ENCODE measurements at regions not wholly inside any gene's neighbourhood (a gene's known extent, or its start where the extent isn't known, plus 50 kb on each side); places are given as distances from the start of the nearest gene placed in this dataset.

DNA sequence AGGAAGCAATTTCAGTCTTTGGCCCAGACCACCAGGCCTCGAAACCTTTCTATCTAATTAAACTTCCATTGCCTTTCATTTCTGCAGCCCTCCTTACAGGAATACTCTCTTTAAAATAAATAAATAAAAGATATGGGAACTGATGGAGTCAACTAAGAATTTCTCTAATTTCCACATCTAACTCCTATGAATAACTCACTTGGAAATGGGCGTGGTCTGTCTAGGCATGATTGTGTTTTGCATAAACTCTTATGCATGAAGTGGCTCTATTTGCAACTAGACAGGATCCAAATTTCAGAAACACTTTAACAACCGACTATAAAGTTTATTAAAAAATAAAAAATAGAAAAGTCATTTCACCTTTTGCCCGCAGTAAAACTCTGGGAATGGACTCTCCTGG lies 199.5 kb downstream of the ADSS2 start:
- Histone ChIP-seq H3K4me3 (replicated peaks in 1 of 3; ENCODE audit: low read depth in 2 of 3, low read length in 3 of 3) (peak overlapping the region in 1 of 3 experiments; percentile 4), H3K36me3 (replicated peaks in 1 of 2; ENCODE audit: control insufficient read depth in 1 of 2, insufficient read depth in 2 of 2, low read length in 2 of 2) (no peaks in the 10 kb centered on the region), H3K27ac (ENCODE audit: low read depth in 1 of 2, low read length in 2 of 2) (peak overlapping the region; percentile 10 to 86), H3K4me2 (replicated peaks; ENCODE audit: extremely low read depth, low read length, poor library complexity, severe bottlenecking) (no peak overlapping the region), H3K79me2 (ENCODE audit: insufficient read depth, low read length) (no peaks in the 10 kb centered on the region), H2AFZ (ENCODE audit: insufficient read depth, low read depth, low read length, poor library complexity, severe bottlenecking) (peak overlapping the region; percentile 29), H3K27me3 (ENCODE audit: control insufficient read depth in 2 of 2, insufficient read depth in 2 of 2, low read length in 2 of 2) (no peaks in the 10 kb centered on the region), H3K9ac (ENCODE audit: insufficient read depth, low read length, poor library complexity, severe bottlenecking) (no peak overlapping the region), H3K4me1 (ENCODE audit: control insufficient read depth in 1 of 2, insufficient read depth in 2 of 2, low read length in 2 of 2) (peaks cover 56 to 59% of the 10 kb centered on the region in 2 donors), H3K9me3 (replicated peaks in 1 of 2; ENCODE audit: control insufficient read depth in 1 of 2, insufficient read depth in 1 of 2, low read length in 2 of 2) (peaks cover 0 to 6% of the 10 kb centered on the region in 2 donors), H4K20me1 (ENCODE audit: insufficient read depth, low read length) (no peaks in the 10 kb centered on the region)
- Mint-ChIP-seq H3K4me1 (peaks cover 54% of the 10 kb centered on the region), H3K9me3 (peaks cover 0 to 7% (median 5%) of the 10 kb centered on the region in 7 donors), H3K27me3 (ENCODE audit: low read depth in 3 of 3) (peaks cover 0 to 2% (median 0%) of the 10 kb centered on the region in 3 donors), H3K36me3 (peaks cover 2 to 13% of the 10 kb centered on the region in 2 donors), H3K27ac (peak overlapping the region in 6 of 7 donors; percentile 25 to 96 (median 58)), H3K4me3 (no peak overlapping the region)
- intact Hi-C loops (cut with micrococcal nuclease), result loop anchor here in 1 of 2 donors (5.0 kb wide), 1 partner anchor 35 kb away; no protein-coding TSS in a partner anchor
- DNase-seq, result peak in 2 of 3 donors; percentile 34 to 64
- TF ChIP-seq, protein P1, sequence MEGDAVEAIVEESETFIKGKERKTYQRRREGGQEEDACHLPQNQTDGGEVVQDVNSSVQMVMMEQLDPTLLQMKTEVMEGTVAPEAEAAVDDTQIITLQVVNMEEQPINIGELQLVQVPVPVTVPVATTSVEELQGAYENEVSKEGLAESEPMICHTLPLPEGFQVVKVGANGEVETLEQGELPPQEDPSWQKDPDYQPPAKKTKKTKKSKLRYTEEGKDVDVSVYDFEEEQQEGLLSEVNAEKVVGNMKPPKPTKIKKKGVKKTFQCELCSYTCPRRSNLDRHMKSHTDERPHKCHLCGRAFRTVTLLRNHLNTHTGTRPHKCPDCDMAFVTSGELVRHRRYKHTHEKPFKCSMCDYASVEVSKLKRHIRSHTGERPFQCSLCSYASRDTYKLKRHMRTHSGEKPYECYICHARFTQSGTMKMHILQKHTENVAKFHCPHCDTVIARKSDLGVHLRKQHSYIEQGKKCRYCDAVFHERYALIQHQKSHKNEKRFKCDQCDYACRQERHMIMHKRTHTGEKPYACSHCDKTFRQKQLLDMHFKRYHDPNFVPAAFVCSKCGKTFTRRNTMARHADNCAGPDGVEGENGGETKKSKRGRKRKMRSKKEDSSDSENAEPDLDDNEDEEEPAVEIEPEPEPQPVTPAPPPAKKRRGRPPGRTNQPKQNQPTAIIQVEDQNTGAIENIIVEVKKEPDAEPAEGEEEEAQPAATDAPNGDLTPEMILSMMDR (IDR thresholded peaks at IDR 0.05), result no peak
- WGBS (ENCODE audit: insufficient coverage), result 100% methylated on average over 1 of the region's 4 CpGs

DNA sequence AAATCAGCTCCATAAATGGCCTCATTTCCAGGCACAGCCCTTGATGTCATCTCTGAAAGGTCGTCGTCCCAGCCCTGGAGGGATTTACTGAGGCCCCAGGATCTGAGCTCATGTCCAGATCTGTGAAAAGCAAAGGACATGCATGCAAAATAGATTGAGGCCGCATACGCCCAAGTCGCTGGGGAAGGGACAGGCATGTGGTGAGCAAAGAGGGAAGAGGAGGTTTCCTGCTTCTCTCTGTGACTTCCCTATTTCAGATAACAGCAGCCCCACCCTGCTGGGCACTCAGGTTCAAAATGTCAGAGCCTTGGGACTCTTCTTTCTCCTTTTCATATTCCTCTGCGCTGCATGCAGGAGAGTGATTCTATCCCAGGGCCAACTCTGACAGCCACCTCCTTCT lies 197.2 kb downstream of the ADSS2 start:
- Histone ChIP-seq H3K4me1 (ENCODE audit: control insufficient read depth in 1 of 2, insufficient read depth in 2 of 2, low read length in 2 of 2) (peaks cover 56 to 59% of the 10 kb centered on the region in 2 donors), H2AFZ (ENCODE audit: insufficient read depth, low read depth, low read length, poor library complexity, severe bottlenecking) (peak overlapping the region; percentile 58), H4K20me1 (ENCODE audit: insufficient read depth, low read length) (no peaks in the 10 kb centered on the region), H3K9ac (ENCODE audit: insufficient read depth, low read length, poor library complexity, severe bottlenecking) (no peak overlapping the region), H3K79me2 (ENCODE audit: insufficient read depth, low read length) (no peaks in the 10 kb centered on the region), H3K27ac (ENCODE audit: low read depth in 1 of 2, low read length in 2 of 2) (peak overlapping the region; percentile 73 to 86), H3K27me3 (ENCODE audit: control insufficient read depth in 2 of 2, insufficient read depth in 2 of 2, low read length in 2 of 2) (no peaks in the 10 kb centered on the region), H3K4me3 (replicated peaks in 1 of 3; ENCODE audit: low read depth in 2 of 3, low read length in 3 of 3) (peak overlapping the region in 1 of 3 experiments; percentile 38), H3K9me3 (replicated peaks in 1 of 2; ENCODE audit: control insufficient read depth in 1 of 2, insufficient read depth in 1 of 2, low read length in 2 of 2) (peaks cover 0 to 6% of the 10 kb centered on the region in 2 donors), H3K4me2 (replicated peaks; ENCODE audit: extremely low read depth, low read length, poor library complexity, severe bottlenecking) (peak overlapping the region; percentile 48), H3K36me3 (replicated peaks in 1 of 2; ENCODE audit: control insufficient read depth in 1 of 2, insufficient read depth in 2 of 2, low read length in 2 of 2) (no peaks in the 10 kb centered on the region)
- H3K9me3 Mint-ChIP-seq, result peaks cover 0 to 7% (median 5%) of the 10 kb centered on the region in 7 donors
- peaks cover 2 to 17% of the 10 kb centered on the region in 2 donors for H3K36me3 Mint-ChIP-seq
- TF ChIP-seq, protein P1 (IDR thresholded peaks at IDR 0.05), result no peak
- peaks cover 60% of the 10 kb centered on the region for H3K4me1 Mint-ChIP-seq
- peak overlapping the region; percentile 87 to 97 (median 92) for H3K27ac Mint-ChIP-seq
- 0% methylated on average over 3 of the region's 6 CpGs for WGBS (ENCODE audit: insufficient coverage)
- H3K27me3 Mint-ChIP-seq (ENCODE audit: low read depth in 3 of 3), result peaks cover 0 to 2% (median 0%) of the 10 kb centered on the region in 3 donors
- intact Hi-C loops (cut with micrococcal nuclease), result loop anchor here in 1 of 2 donors (5.0 kb wide), 1 partner anchor 37 kb away; no protein-coding TSS in a partner anchor
- peak; percentile 85 to 87 (median 87) for DNase-seq
- peak overlapping the region; percentile 54 to 57 for H3K4me3 Mint-ChIP-seq

Measured in CD14-positive monocyte (primary cell).